ENCODE measurements at regions not wholly inside any gene's neighbourhood (a gene's known extent, or its start where the extent isn't known, plus 50 kb on each side); places are given as distances from the start of the nearest gene placed in this dataset.

DNA sequence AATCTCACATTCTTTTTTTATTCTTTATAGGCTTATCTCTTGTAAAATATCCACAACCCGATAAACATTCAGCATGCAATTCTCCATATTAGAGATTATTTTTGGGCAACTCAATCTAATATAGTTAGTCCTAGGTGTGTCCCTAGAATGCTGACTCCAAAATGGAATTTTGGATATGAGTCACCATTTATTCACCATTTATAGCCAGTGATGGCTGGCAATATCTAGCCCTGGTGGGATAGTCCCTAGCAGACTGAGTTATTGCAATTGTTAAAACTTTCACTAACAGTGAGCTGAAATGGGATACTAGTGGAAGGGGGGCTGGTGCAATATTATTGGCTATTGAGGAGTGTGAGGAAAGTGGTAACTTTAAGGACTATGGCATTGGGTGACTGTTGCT lies 401.6 kb downstream of the SLC4A3 start:
- no peak overlapping the region for H3K9ac ChIP-seq (ENCODE audit: low read length)
- H3K27ac ChIP-seq (ENCODE audit: low read depth, low read length), result no peak overlapping the region
- no peak overlapping the region for H3K4ac ChIP-seq (ENCODE audit: low read depth, low read length)
- H3K4me3 ChIP-seq (ENCODE audit: low read length), result no peak overlapping the region
- no peak overlapping the region for H4K8ac ChIP-seq (ENCODE audit: low read depth, low read length)
- no peak overlapping the region for H2BK120ac ChIP-seq (ENCODE audit: low read depth, low read length)
- no peaks in the 10 kb centered on the region for H3K36me3 ChIP-seq (ENCODE audit: control insufficient read depth, insufficient read depth, low read length)
- no peak overlapping the region for H3K23ac ChIP-seq (ENCODE audit: low read length)
- no peaks in the 10 kb centered on the region for H3K27me3 ChIP-seq (ENCODE audit: insufficient read depth, low read length, poor library complexity)
- WGBS (ENCODE audit: extremely low coverage, insufficient coverage, low lambda C conversion rate), result 100% methylated on average over 1 of the region's 1 CpG
- H2AK5ac ChIP-seq (ENCODE audit: low read length), result no peak overlapping the region
- no peak overlapping the region for H2BK5ac ChIP-seq (ENCODE audit: low read length)
- DNase-seq, result no peak
- H3K79me1 ChIP-seq (ENCODE audit: low read length), result no peaks in the 10 kb centered on the region
- no peak overlapping the region for H2BK15ac ChIP-seq (replicated peaks; ENCODE audit: low read depth)
- no peaks in the 10 kb centered on the region for H3K4me1 ChIP-seq (ENCODE audit: control insufficient read depth, low read depth, low read length)
- no peak overlapping the region for H4K5ac ChIP-seq (ENCODE audit: low read length)
- H3K18ac ChIP-seq (ENCODE audit: low read length), result no peak overlapping the region
- no peaks in the 10 kb centered on the region for H3K79me2 ChIP-seq (ENCODE audit: control insufficient read depth, insufficient read depth, low read length)
- no peak overlapping the region for H3K56ac ChIP-seq (ENCODE audit: low read length)
- H3K4me2 ChIP-seq (ENCODE audit: low read length), result no peak overlapping the region

DNA sequence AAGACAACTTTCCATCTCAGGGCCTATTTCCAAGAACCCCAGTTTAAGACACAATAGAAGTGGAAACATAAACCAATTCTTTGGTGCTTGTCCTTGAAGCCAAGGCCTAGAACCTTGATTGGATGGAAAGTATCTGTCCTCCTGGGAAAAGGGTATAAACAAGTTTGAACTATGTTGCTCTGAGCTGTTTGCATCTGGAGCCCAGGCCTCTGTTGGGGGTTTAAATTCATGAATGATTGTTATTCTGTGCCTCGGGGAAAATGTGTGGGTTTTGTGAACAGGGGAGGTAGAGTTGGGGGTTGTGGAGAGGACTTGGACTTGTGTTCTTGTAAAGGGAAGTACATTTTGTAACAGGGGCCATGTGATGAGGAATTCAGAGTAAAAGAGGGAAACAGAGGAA lies 406.1 kb downstream of the SLC4A3 start:
- Histone ChIP-seq H2BK15ac (replicated peaks; ENCODE audit: low read depth) (no peak overlapping the region), H2BK5ac (ENCODE audit: low read length) (no peak overlapping the region), H3K4me1 (ENCODE audit: control insufficient read depth, low read depth, low read length) (no peaks in the 10 kb centered on the region), H3K9ac (ENCODE audit: low read length) (no peak overlapping the region), H3K4me3 (ENCODE audit: low read length) (no peak overlapping the region), H3K18ac (ENCODE audit: low read length) (no peak overlapping the region), H3K27me3 (ENCODE audit: insufficient read depth, low read length, poor library complexity) (no peaks in the 10 kb centered on the region), H3K4ac (ENCODE audit: low read depth, low read length) (no peak overlapping the region), H3K79me1 (ENCODE audit: low read length) (no peaks in the 10 kb centered on the region), H3K23ac (ENCODE audit: low read length) (no peak overlapping the region), H3K79me2 (ENCODE audit: control insufficient read depth, insufficient read depth, low read length) (no peaks in the 10 kb centered on the region), H2BK120ac (ENCODE audit: low read depth, low read length) (no peak overlapping the region), H3K4me2 (ENCODE audit: low read length) (no peak overlapping the region), H4K8ac (ENCODE audit: low read depth, low read length) (no peak overlapping the region), H4K5ac (ENCODE audit: low read length) (no peak overlapping the region), H2AK5ac (ENCODE audit: low read length) (no peak overlapping the region), H3K27ac (ENCODE audit: low read depth, low read length) (no peak overlapping the region), H3K56ac (ENCODE audit: low read length) (no peak overlapping the region), H3K36me3 (ENCODE audit: control insufficient read depth, insufficient read depth, low read length) (no peaks in the 10 kb centered on the region)
- WGBS (ENCODE audit: extremely low coverage, insufficient coverage, low lambda C conversion rate), result no CpG with 5 or more reads among the region's 1 CpG
- no peak for DNase-seq

DNA sequence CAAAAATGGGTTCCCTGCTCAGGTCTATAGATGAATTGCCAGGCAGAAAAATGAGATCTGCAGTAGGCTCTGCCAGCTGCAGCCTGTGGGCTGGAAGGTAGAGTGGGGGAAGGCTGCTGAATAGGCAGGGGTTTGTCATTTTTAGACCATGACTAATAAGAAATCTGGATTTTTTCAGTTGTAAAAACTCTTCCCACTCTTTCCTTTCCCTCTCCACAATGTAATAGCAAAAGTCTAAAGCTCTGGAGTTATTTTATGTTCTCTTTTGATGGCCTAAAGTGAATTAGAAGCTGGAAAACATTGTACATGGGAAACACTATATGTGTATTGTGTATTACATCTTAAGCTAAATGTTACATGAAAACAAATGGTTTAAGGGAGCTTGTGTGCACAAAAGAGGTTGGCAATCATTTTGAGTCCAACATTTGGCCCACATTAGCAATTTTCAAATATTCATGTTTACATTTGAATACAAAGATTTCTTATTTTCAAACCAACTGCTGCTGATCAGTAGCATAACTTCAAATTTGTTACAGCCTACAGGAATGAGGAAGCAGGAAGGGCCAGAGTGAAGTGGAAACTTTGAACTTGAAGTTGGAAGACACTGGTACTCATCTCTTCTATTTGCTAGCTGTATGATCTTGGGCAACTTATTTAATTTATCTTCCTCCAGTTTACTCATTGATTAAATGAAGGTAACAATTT lies 407.1 kb downstream of the SLC4A3 start:
- Histone ChIP-seq H4K8ac (ENCODE audit: low read depth, low read length) (no peak overlapping the region), H3K36me3 (ENCODE audit: control insufficient read depth, insufficient read depth, low read length) (no peaks in the 10 kb centered on the region), H2BK120ac (ENCODE audit: low read depth, low read length) (no peak overlapping the region), H2BK5ac (ENCODE audit: low read length) (no peak overlapping the region), H3K27ac (ENCODE audit: low read depth, low read length) (no peak overlapping the region), H2BK15ac (replicated peaks; ENCODE audit: low read depth) (no peak overlapping the region), H4K5ac (ENCODE audit: low read length) (no peak overlapping the region), H2AK5ac (ENCODE audit: low read length) (no peak overlapping the region), H3K27me3 (ENCODE audit: insufficient read depth, low read length, poor library complexity) (no peaks in the 10 kb centered on the region), H3K79me2 (ENCODE audit: control insufficient read depth, insufficient read depth, low read length) (no peaks in the 10 kb centered on the region), H3K4ac (ENCODE audit: low read depth, low read length) (no peak overlapping the region), H3K56ac (ENCODE audit: low read length) (no peak overlapping the region), H3K4me1 (ENCODE audit: control insufficient read depth, low read depth, low read length) (no peaks in the 10 kb centered on the region), H3K9ac (ENCODE audit: low read length) (no peak overlapping the region), H3K4me3 (ENCODE audit: low read length) (no peak overlapping the region), H3K79me1 (ENCODE audit: low read length) (no peaks in the 10 kb centered on the region), H3K18ac (ENCODE audit: low read length) (no peak overlapping the region), H3K23ac (ENCODE audit: low read length) (no peak overlapping the region), H3K4me2 (ENCODE audit: low read length) (no peak overlapping the region)
- DNase-seq, result no peak

DNA sequence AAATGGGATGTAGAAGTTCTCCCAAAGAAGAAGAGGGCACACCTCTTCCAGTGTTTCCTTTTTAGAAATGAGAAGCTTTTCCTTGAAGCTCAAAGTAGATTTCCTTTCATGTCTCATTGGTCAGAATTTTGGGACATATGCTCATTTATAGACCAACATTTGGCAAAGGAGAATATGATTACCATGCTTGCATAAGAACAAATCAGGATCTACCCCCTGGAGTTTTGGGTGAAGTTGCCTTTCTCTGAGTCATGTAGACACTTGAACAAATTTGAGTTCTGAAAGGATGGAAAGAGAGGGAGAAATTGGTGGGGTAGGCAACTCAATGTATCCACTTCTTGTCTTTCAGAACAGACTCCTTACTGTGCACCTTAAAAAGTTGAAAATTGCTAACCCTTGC lies 409.0 kb downstream of the SLC4A3 start:
- H3K18ac ChIP-seq (ENCODE audit: low read length), result no peak overlapping the region
- H2BK120ac ChIP-seq (ENCODE audit: low read depth, low read length), result no peak overlapping the region
- H3K36me3 ChIP-seq (ENCODE audit: control insufficient read depth, insufficient read depth, low read length), result no peaks in the 10 kb centered on the region
- H3K27me3 ChIP-seq (ENCODE audit: insufficient read depth, low read length, poor library complexity), result no peaks in the 10 kb centered on the region
- H3K4me1 ChIP-seq (ENCODE audit: control insufficient read depth, low read depth, low read length), result no peaks in the 10 kb centered on the region
- no peak overlapping the region for H3K23ac ChIP-seq (ENCODE audit: low read length)
- no peak overlapping the region for H3K56ac ChIP-seq (ENCODE audit: low read length)
- no peak overlapping the region for H3K4ac ChIP-seq (ENCODE audit: low read depth, low read length)
- no peak overlapping the region for H2BK5ac ChIP-seq (ENCODE audit: low read length)
- H3K79me2 ChIP-seq (ENCODE audit: control insufficient read depth, insufficient read depth, low read length), result no peaks in the 10 kb centered on the region
- no peak overlapping the region for H2AK5ac ChIP-seq (ENCODE audit: low read length)
- H3K27ac ChIP-seq (ENCODE audit: low read depth, low read length), result no peak overlapping the region
- DNase-seq, result no peak
- H4K8ac ChIP-seq (ENCODE audit: low read depth, low read length), result no peak overlapping the region
- H3K4me2 ChIP-seq (ENCODE audit: low read length), result no peak overlapping the region
- H4K5ac ChIP-seq (ENCODE audit: low read length), result no peak overlapping the region
- H3K79me1 ChIP-seq (ENCODE audit: low read length), result no peaks in the 10 kb centered on the region
- no peak overlapping the region for H3K9ac ChIP-seq (ENCODE audit: low read length)
- H3K4me3 ChIP-seq (ENCODE audit: low read length), result no peak overlapping the region
- no peak overlapping the region for H2BK15ac ChIP-seq (replicated peaks; ENCODE audit: low read depth)

DNA sequence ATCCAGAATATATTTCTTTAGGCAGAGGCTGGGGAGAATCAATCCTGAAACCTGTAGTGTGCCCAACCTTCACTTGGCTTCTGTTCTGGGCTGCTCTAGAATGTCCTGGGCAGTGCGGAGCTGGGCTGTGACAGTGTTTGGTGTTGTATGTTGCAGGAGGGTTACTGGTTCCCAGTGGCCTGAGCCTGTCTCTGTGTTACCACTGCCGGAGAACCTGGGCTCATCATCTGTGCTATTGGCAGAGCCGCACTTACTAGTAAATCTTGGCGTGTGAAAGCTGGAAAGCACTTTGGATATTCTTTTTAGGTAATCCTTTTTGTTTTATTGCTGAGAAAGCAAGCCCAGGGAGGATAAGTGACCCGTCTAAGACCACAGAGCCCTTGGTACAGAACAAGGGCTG lies 412.9 kb downstream of the SLC4A3 start:
- no peaks in the 10 kb centered on the region for H3K36me3 ChIP-seq (ENCODE audit: control insufficient read depth, insufficient read depth, low read length)
- H4K8ac ChIP-seq (ENCODE audit: low read depth, low read length), result no peak overlapping the region
- no peaks in the 10 kb centered on the region for H3K27me3 ChIP-seq (ENCODE audit: insufficient read depth, low read length, poor library complexity)
- no peak overlapping the region for H3K27ac ChIP-seq (ENCODE audit: low read depth, low read length)
- H2BK15ac ChIP-seq (replicated peaks; ENCODE audit: low read depth), result peak overlapping the region; percentile 89
- H2BK120ac ChIP-seq (ENCODE audit: low read depth, low read length), result peak overlapping the region; percentile 85
- no peaks in the 10 kb centered on the region for H3K79me2 ChIP-seq (ENCODE audit: control insufficient read depth, insufficient read depth, low read length)
- no peak overlapping the region for H4K5ac ChIP-seq (ENCODE audit: low read length)
- no peak overlapping the region for H2BK5ac ChIP-seq (ENCODE audit: low read length)
- H3K4me1 ChIP-seq (ENCODE audit: control insufficient read depth, low read depth, low read length), result no peaks in the 10 kb centered on the region
- no CpG with 5 or more reads among the region's 5 CpGs for WGBS (ENCODE audit: extremely low coverage, insufficient coverage, low lambda C conversion rate)
- H3K23ac ChIP-seq (ENCODE audit: low read length), result no peak overlapping the region
- no peak overlapping the region for H2AK5ac ChIP-seq (ENCODE audit: low read length)
- H3K79me1 ChIP-seq (ENCODE audit: low read length), result no peaks in the 10 kb centered on the region
- H3K9ac ChIP-seq (ENCODE audit: low read length), result no peak overlapping the region
- no peak overlapping the region for H3K4ac ChIP-seq (ENCODE audit: low read depth, low read length)
- H3K18ac ChIP-seq (ENCODE audit: low read length), result peak overlapping the region; percentile 12
- H3K4me3 ChIP-seq (ENCODE audit: low read length), result no peak overlapping the region
- no peak overlapping the region for H3K4me2 ChIP-seq (ENCODE audit: low read length)
- no peak overlapping the region for H3K56ac ChIP-seq (ENCODE audit: low read length)
- DNase-seq, result no peak

DNA sequence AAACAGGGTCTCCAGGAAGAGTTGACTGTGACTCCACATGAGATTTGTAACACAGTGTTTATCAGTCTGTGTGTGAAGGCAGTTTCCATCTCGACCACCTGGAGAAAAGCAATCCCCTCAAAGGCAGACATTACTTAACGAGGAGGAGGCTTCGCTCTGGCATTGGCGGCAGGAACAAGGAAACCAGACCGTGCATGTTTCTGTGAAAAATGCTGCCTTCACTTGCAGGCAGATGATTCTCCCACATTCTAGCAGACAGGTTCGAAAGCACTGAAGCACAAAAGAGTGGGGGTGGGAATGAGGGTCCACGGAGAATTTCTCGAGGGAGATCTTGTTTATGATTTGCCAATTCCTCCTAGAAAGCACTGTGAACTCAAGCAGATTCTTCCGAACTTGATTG lies 414.0 kb downstream of the SLC4A3 start:
- Histone ChIP-seq H3K27ac (ENCODE audit: low read depth, low read length) (no peak overlapping the region), H3K79me1 (ENCODE audit: low read length) (no peaks in the 10 kb centered on the region), H3K36me3 (ENCODE audit: control insufficient read depth, insufficient read depth, low read length) (no peaks in the 10 kb centered on the region), H3K9ac (ENCODE audit: low read length) (no peak overlapping the region), H4K8ac (ENCODE audit: low read depth, low read length) (no peak overlapping the region), H3K56ac (ENCODE audit: low read length) (no peak overlapping the region), H2BK120ac (ENCODE audit: low read depth, low read length) (no peak overlapping the region), H2AK5ac (ENCODE audit: low read length) (no peak overlapping the region), H2BK5ac (ENCODE audit: low read length) (no peak overlapping the region), H3K4me3 (ENCODE audit: low read length) (no peak overlapping the region), H3K27me3 (ENCODE audit: insufficient read depth, low read length, poor library complexity) (no peaks in the 10 kb centered on the region), H4K5ac (ENCODE audit: low read length) (no peak overlapping the region), H2BK15ac (replicated peaks; ENCODE audit: low read depth) (no peak overlapping the region), H3K4me2 (ENCODE audit: low read length) (no peak overlapping the region), H3K23ac (ENCODE audit: low read length) (no peak overlapping the region), H3K4ac (ENCODE audit: low read depth, low read length) (no peak overlapping the region), H3K79me2 (ENCODE audit: control insufficient read depth, insufficient read depth, low read length) (no peaks in the 10 kb centered on the region), H3K18ac (ENCODE audit: low read length) (no peak overlapping the region), H3K4me1 (ENCODE audit: control insufficient read depth, low read depth, low read length) (no peaks in the 10 kb centered on the region)
- no CpG with 5 or more reads among the region's 9 CpGs for WGBS (ENCODE audit: extremely low coverage, insufficient coverage, low lambda C conversion rate)
- DNase-seq, result peak; percentile 33

Measured in mesendoderm (in vitro differentiated cells).